Lung microvascular endothelial cell (primary cell): ENCODE measurements at regions not wholly inside any gene's neighbourhood (a gene's known extent, or its start where the extent isn't known, plus 50 kb on each side); places are given as distances from the start of the nearest gene placed in this dataset.
"Not testable (repeated sequence)": the region's sequence is repeated elsewhere in the genome, so short reads cannot be mapped to it uniquely, and the experiment has no call there.

ENCODE experiments used
- DNase-seq, 2 donors: peaks; one replicate each; pipeline versions ENCODE4 v3.0.0 to v3.0.0-alpha.2; 2010; ENCODE audit warnings: low read depth in 2 of 2

DNA sequence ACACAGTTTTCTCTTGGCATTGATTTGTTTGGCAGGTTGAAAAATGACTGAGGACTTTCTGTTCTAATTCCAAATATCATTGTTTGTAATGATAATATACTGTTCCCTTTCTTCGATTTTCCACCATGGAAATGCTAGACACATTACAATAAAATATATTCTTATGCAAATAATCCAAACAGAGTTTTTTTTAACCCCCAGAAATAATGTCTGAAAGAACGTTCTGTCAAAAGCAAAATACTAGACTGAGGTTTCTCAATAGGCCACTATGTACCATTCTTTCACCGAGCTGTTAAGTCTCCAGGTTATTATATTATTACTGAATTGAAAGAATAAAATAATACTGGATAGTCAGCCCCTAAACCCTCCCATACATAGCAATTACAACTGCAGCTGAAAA, 312.5 kb downstream of the ZIC3 start:
- DNase-seq, result no peak

GRCh38 chrX:137882960-137883359, 317.0 kb downstream of the ZIC3 start:
- no peak for DNase-seq

DNA sequence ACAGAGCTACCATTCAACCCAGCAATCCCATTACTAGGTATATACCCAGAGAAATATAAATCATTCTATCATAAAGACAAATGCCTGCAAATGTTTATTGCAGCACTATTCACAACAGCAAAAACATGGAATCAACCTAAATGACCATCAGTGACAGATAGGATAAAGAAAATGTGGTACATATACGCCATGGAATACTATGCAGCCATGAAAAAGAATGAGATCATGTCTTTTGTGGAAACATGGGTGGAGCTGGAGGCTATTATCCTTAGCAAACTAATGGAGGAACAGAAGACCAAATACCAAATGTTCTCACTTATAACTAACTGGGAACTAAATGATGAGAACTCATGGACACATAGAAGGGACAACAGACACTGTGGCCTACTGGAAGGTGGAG, 318.9 kb downstream of the ZIC3 start:
- DNase-seq, result not testable (repeated sequence)

DNA sequence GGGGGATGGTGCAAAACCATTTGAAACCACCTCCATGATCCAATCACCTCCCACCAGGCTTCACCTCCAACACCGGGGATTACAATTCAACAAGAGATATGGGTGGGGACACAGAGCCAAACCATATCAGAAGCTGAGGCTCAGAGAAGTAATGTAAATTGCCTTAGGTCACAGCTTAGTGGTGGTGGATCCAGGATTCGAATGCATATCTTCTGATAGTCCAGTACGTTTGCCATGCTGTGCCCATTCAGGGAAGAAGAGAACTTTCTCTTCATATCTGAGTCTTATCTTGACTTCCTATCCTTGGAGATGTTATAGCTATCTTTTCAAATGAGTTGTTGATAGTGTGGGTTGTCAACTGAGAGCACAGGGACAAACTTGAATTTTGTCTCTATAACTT, 325.5 kb downstream of the ZIC3 start:
- no peak for DNase-seq

DNA sequence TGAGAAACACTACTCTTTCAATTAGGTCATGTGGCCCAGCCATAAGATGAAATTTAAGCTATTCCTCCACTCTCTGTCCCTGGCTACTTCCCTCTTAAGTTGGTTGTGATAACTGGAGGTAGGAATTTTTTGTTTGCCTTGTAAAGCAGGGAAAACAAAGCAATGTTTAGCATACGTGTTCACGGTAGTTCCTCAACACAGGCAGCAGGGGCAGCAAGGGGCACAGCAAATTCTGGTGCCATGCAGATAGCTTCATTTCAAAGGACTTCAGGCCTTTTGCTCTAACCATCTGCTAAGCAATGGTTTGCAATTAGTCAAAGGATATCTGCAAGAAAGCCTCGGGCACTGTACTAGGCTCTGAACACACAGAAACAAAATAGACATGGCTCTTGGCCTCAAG, 330.2 kb downstream of the ZIC3 start:
- no peak for DNase-seq

DNA sequence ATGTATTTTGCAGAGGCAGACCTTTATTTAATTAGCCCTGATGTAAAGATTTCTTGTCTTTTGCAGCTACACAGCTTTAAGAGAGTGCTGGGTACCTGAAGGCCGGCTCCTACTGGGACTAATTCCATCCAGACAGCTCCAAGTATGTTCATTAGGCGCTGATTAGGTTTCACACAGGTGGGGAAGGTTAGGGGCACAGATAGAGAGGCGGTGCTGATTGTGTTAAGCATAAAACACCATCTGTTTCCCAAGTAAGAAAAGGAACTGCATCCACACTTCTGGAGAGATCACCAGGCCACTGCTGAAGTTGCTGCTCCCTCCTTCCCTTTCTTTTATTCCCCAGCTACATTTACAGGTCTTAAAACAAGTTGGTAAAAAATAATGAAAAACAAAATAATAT, 349.5 kb downstream of the ZIC3 start:
- DNase-seq, result no peak

- DNase-seq, result no peak
Measured at GRCh38 chrX:137916090-137916746, 350.3 kb downstream of the ZIC3 start.

DNA sequence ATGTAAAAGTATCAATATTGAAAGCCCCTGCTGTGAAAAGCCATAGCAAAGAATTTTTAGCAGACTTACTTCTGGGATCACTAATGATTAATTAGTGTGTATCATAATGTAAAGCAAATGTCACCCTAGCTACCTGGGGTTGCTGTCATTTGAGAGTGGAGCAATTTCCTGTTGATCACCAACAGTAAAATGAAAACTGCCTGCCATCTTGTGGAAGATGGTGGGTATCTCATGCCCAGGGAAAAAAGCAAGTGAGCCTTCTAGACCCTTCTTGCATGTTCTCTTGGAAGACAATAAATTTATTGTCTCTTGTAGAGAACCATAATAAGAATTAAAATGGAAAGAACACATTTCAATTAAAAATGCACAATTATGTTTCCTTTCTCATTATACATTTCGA, 360.2 kb downstream of the ZIC3 start:
- no peak for DNase-seq

- no peak for DNase-seq
Measured at GRCh38 chrX:137929951-137930350, 364.0 kb downstream of the ZIC3 start.

DNA sequence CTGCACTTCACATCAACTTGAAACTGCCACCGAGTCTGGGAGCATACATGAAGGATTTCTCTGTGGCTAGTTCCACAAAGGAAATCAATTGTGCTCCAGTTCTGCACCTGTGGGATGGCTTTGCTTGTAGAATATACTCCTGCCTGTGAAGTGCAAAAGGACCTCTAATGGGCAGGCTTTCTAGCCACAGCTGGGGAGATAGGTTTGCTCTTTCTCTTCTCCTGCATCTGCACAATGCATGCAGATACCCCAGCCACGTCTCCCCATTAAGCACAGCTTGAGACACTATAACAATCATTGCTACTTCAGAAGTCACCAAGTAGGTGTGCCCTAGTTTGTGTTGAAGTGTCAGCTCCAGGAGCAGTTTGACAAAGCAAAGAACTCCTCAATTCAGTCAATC, 364.6 kb downstream of the ZIC3 start:
- no peak for DNase-seq

DNA sequence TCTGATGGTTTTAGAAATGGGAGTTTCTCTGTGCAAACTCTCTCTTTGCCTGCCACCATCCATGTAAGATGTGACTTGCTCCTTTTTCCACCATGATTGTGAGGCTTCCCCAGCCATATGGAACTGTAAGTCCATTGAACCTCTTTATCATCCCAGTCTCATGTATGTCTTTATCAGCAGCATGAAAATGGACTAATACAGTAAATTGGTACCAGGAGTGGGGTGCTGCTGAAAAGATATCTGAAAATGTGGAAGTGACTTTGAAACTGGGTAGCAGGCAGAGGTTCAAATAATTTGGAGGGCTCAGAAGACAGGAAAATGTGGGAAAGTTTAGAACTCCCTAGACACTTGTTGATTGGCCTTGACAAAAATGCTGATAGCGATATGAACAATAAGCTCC, 368.3 kb downstream of the ZIC3 start:
- not testable (repeated sequence) for DNase-seq

DNA sequence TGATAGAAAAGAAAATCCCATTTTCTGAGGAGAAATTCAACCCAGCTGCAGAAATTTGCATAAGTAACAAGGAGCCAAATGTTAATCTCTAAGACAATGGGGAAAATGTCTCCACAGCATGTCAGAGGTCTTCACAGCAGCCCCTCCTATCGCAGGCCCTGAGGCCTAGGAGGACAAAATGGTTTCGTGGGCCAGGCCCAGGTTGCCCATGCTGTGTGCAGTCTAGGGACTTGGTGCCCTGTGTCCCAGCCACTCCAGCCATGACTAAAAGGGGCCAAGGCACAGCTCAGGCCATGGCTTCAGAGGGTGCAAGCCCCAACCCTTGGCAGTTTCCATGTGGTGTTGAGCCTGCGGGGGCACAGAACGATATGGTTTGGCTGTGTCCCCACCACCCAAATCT, 369.0 kb downstream of the ZIC3 start:
- not testable (repeated sequence) for DNase-seq

GRCh38 chrX:137945470-137945869, 379.5 kb downstream of the ZIC3 start:
- DNase-seq, result no peak

DNA sequence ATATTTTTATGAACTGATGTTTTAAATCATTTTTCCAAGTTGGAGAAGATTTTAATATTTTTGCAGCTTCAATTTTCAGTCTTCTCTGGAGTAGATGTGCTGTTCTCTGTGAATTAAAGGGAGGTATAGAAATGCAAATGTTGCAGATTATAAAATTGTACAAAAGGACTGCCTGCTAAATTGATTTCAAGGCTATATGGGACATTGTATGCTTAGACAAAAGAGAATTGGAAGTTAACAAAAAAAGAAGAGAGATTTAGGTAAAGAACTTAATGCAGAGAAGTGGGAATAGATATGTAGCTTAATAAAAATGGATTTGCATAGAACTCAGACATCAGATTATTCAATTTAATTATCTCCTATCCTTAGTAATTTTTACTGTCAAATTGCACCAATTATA, 403.3 kb downstream of the ZIC3 start:
- DNase-seq, result no peak

DNA sequence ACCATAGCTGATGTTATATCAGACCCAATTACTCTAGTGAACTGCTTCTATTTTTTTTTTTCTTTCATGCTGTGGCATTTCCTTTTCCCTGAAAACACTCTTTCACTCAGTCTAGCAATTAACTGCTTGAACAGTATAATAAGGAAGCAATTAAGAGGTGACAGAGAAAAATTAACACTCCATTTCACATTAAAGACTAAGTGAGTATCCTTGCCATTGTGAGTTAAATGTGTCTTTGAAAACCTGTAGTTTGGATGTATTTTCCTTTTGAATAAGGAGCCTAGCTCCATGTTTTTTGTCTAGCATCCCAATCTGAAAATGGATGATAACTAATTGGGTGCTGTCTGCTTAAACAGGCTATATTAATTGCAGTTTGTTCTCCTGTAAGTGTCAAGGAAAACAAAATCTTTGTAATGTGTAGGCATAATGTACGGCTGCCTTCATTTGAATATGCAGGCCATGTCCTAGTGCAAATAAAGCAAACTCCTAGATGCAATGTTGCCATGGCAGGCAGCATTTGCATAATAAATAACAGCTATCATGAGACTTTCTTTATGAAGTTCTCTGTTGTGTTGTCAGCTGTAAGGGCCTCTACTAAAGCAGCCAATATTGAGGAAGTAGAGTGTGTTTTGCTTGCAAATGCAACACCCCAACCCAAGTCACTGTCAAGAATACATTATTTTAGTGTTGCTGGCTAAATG, 416.7 kb downstream of the ZIC3 start:
- no peak for DNase-seq

- no peak for DNase-seq
Measured at GRCh38 chrX:137988470-137988869, 422.5 kb downstream of the ZIC3 start.

DNA sequence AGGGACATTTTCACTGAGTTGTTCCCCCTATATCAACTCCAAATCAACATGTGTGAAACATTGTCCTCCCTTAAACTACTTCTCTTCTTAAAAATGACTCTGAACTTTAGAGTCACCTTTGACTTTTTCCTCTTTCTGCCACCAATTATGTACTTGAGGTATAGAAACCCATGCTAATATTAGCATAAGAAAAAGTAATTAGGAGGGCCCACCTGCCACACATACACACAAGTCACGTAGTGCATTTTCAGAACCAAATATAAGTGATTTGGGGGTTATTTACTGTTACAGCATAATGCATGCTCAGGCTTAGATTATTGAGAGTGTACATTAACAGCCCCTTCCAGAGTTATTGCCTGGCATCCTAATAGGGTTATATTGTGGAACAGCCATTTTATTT, 432.7 kb downstream of the ZIC3 start:
- no peak for DNase-seq

DNA sequence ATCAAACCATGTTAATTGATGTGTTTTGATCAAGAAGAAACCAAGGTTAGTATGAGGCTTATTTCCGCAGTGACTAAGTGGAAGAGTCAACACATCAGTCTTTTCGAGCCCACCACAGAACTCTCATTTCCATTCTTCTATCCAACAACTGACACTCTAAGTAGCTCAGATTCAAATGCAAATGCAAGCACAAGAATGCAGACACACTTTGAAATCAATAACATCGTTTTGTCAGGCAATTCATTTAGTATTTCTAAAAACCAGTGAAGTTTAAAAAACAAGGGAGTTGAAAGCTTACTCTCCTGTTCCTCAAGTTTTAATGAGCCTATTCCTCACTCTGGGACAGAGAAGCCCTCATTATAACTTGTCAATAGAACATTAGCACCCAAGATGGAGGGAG, 433.1 kb downstream of the ZIC3 start:
- no peak for DNase-seq

DNA sequence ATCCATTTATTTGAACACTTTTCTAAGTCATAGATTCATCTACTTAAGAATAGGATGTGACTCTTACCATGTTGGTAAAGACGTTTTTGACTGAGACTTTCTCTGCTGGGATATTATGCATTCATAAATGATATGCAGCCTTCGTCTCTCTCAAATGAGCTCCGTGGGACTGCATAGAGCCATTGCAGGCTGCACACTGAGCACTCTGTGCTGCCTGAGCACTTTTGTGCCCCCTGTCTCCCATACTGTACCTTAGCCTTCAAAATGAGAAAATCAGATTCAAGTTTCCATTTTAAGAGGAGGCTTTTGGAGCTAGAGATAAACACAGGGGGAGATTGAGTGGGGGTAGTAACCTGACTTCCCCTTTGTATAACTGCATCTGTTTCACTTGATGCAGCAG, 433.6 kb downstream of the ZIC3 start:
- no peak for DNase-seq

DNA sequence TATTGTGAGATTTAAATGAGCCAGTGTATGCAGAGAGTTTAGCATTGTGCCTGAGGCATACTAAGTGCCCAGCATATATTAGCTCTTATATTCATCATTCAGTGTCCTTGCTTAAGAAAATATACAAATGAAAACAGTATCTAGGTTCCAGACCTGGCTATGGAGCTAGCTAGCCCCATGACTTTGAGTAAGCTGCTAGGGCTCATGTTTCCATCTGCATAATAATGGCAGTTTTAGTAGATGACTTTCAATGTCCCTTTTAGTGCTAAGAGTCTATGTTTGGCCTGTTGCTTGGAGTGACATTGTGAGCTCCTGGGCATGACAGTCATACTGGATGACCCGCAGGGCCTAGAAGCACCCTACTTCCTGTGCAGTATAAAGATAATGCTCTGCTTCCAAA, 435.3 kb downstream of the ZIC3 start:
- DNase-seq, result no peak

- no peak for DNase-seq
Measured at GRCh38 chrX:138006180-138006579, 440.3 kb downstream of the ZIC3 start.

- no peak for DNase-seq
Measured at GRCh38 chrX:138008281-138008680, 442.4 kb downstream of the ZIC3 start.

- DNase-seq, result no peak
Measured at GRCh38 chrX:138011468-138011867, 445.5 kb downstream of the ZIC3 start.

DNA sequence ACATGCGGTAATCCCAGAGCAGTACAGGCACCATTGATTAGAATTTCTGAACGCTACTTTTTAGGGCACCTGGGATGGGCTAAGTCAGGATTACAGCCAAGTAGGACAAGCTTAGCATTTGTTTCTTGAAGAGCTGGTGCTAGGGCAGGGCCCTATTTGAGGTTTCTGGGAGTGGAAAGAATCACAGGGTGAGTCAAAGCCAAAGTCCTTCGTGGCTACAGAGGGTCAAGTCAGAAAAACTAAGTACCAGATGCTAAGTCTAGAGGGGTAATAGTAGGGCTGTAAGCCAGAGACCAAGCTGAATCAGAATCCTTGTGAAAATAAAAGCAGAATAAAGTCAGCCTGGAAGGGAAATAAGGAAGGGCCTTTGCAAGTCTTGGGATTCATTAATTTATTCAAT, 448.6 kb downstream of the ZIC3 start:
- no peak for DNase-seq
